IMR-90 (cell line): ENCODE measurements at regions not wholly inside any gene's neighbourhood (a gene's known extent, or its start where the extent isn't known, plus 50 kb on each side); places are given as distances from the start of the nearest gene placed in this dataset.
A peak's percentile ranks its signal among the peaks of the same experiment; 100 is the strongest.

Experiments
- CEBPB ChIP-seq: IDR thresholded peaks from 2 replicates; pipeline ENCODE4 v1.6.1; 2012; ENCODE audit warnings: low read depth, low read length, improper control_type of control experiment
- CHD1 ChIP-seq: IDR thresholded peaks from 2 replicates; pipeline ENCODE4 v1.6.1; 2012; ENCODE audit warnings: low read depth, low read length, improper control_type of control experiment
- CTCF ChIP-seq: conservative IDR thresholded peaks from 2 replicates; pipeline ENCODE4 v1.5.1; 2012; ENCODE audit warnings: mild to moderate bottlenecking, low read depth, low read length, improper control_type of control experiment
- ELK1 ChIP-seq: fragments of 150-350 bp; IDR thresholded peaks from 2 replicates; pipeline ENCODE4 v1.6.1; 2016; ENCODE audit warnings: low read depth, mild to moderate bottlenecking, low read length, moderate library complexity, borderline replicate concordance
- MAFK ChIP-seq: IDR thresholded peaks from 2 replicates; pipeline ENCODE4 v1.6.1; 2012; ENCODE audit warnings: low read depth, low read length, improper control_type of control experiment
- POLR2A ChIP-seq: IDR thresholded peaks from 2 replicates; pipeline ENCODE4 v1.6.1; 2012; ENCODE audit warnings: mild to moderate bottlenecking, low read depth, low read length
- RAD21 ChIP-seq: IDR thresholded peaks from 2 replicates; pipeline ENCODE4 v1.6.1; 2012; ENCODE audit warnings: low read length, improper control_type of control experiment
- RFX5 ChIP-seq: IDR thresholded peaks from 2 replicates; pipeline ENCODE4 v1.8.0; 2012; ENCODE audit warnings: low read depth, mild to moderate bottlenecking, low read length, moderate library complexity
- SMC3 ChIP-seq: fragments of 150-350 bp; IDR thresholded peaks from 2 replicates; pipeline ENCODE4 v1.6.1; 2016; ENCODE audit warnings: low read depth, mild to moderate bottlenecking, antibody characterized with exemption, low read length, moderate library complexity
- USF2 ChIP-seq: fragments of 150-350 bp; IDR thresholded peaks from 2 replicates; pipeline ENCODE4 v1.6.1; 2017; ENCODE audit warnings: mild to moderate bottlenecking, antibody characterized with exemption, low read length, low read depth

- no peak for TF ChIP-seq CHD1
- peak; percentile 24; the same call in 1 of the 2 replicates for TF ChIP-seq CTCF
- TF ChIP-seq POLR2A = no peak
- no peak for TF ChIP-seq CEBPB
- TF ChIP-seq SMC3 = no peak
- TF ChIP-seq RAD21 = no peak
- TF ChIP-seq RFX5 = no peak
- no peak for TF ChIP-seq USF2
- TF ChIP-seq MAFK = no peak
- no peak for TF ChIP-seq ELK1
Observed at GRCh38 chr3:162517110-162517509, 1020.5 kb downstream of the OTOL1 start.
